PFSK-1 (cell line): ENCODE measurements at regions not wholly inside any gene's neighbourhood (a gene's known extent, or its start where the extent isn't known, plus 50 kb on each side); places are given as distances from the start of the nearest gene placed in this dataset.

Experiments used
- FOXP2 ChIP-seq: optimal IDR thresholded peaks from 2 replicates; pipeline ENCODE3; 2011; ENCODE audit warnings: borderline replicate concordance, control low read depth, inconsistent platforms; ENCODE audit not compliant: insufficient read depth; ENCODE audit errors: extremely low read length, extremely low read depth
- POLR2AphosphoS5 ChIP-seq: IDR thresholded peaks from 2 replicates; pipeline ENCODE4 v1.6.1; 2012; ENCODE audit warnings: low read depth, mild to moderate bottlenecking, control low read depth, low read length, moderate library complexity
- REST ChIP-seq, 2 experiments: IDR thresholded peaks; 2 replicates each; pipeline versions ENCODE4 v1.6.1 to v1.8.0; 2011 to 2012; ENCODE audit warnings: low read depth in 2 of 2, low read length in 2 of 2, control low read depth in 1 of 2, inconsistent platforms in 1 of 2, mild to moderate bottlenecking in 1 of 2, moderate library complexity in 1 of 2; ENCODE audit not compliant: insufficient read depth in 1 of 2
- SIN3A ChIP-seq: IDR thresholded peaks from 2 replicates; pipeline ENCODE4 v1.6.1; 2012; ENCODE audit warnings: mild to moderate bottlenecking, low read length, moderate library complexity, borderline replicate concordance; ENCODE audit not compliant: insufficient read depth
- TAF1 ChIP-seq: IDR thresholded peaks from 2 replicates; pipeline ENCODE4 v1.6.1; 2012; ENCODE audit warnings: low read length, control low read depth, borderline replicate concordance; ENCODE audit not compliant: insufficient read depth

- TF ChIP-seq POLR2AphosphoS5: no peak
- no peak for TF ChIP-seq TAF1
- TF ChIP-seq REST (IDR thresholded peaks at IDR 0.05; ENCODE audit: insufficient read depth in 1 of 2, low read depth in 2 of 2, low read length in 2 of 2): no peak
- TF ChIP-seq FOXP2: no peak
- TF ChIP-seq SIN3A: no peak
These were observed 1607.1 kb downstream of the REEP3 start for GRCh38 chr10:65128277-65128676.
